HepG2 (cell line): ENCODE measurements at regions not wholly inside any gene's neighbourhood (a gene's known extent, or its start where the extent isn't known, plus 50 kb on each side); places are given as distances from the start of the nearest gene placed in this dataset.

ENCODE experiments used
- ATAC-seq: fragments of 200-7000 bp; cut with Tn5 transposase; 3 replicates; pipeline ENCODE4 v1.9.1; 2020; ENCODE audit warnings: mild to moderate bottlenecking, moderate library complexity
- BruUV-seq: library from RNA; stranded (reverse); fragments of 400-500 nt; replicated peaks from 2 replicates; lab custom pipeline; 2021; lab: Mats Ljungman, UMichigan
- CTCF ChIA-PET: fragments of 300-600 bp; formaldehyde crosslinking; extraction: SDS; loops from one replicate; lab custom pipeline; 2021; ENCODE audit warnings: low total read pairs, inconsistent platforms, low intra/inter-chr PET ratio; lab: Yijun Ruan, JAX
- POLR2A ChIA-PET: fragments of 350-600 bp; sonication (Branson Sonifier 250); formaldehyde crosslinking; loops from one replicate; lab custom pipeline; 2020; ENCODE audit warnings: antibody characterized with exemption, inconsistent platforms; lab: Yijun Ruan, JAX
- DNase-seq: peaks from one replicate; pipeline ENCODE4 v3.0.0-alpha.2; 2015; ENCODE audit warnings: low spot score
- FAIRE-seq: peaks from 3 replicates; lab custom pipeline; 2011; peaks lifted over from hg19 to GRCh38; lab: Jason Lieb, UNC
- H2AFZ ChIP-seq: one replicate; pipeline ENCODE4 v1.6.1; 2011; ENCODE audit warnings: low read length, inconsistent platforms
- H3K27ac ChIP-seq: fragments of 300-600 bp; 3 replicates; pipeline ENCODE4 v1.8.0; 2011; ENCODE audit warnings: mixed run types, mild to moderate bottlenecking, mixed read lengths, low read length, inconsistent platforms; ENCODE audit not compliant: insufficient read depth; ENCODE audit errors: extremely low read length
- H3K27me3 ChIP-seq, 2 experiments: fragments of 200-600 bp in 1 of 2; 2 replicates in 1 of 2; 3 replicates in 1 of 2; pipeline versions ENCODE4 v1.6.0 to v1.8.0; 2011; ENCODE audit warnings: low read length in 2 of 2, mild to moderate bottlenecking in 2 of 2, moderate library complexity in 2 of 2, inconsistent platforms in 1 of 2; ENCODE audit not compliant: insufficient read depth in 2 of 2, control insufficient read depth in 1 of 2
- H3K36me3 ChIP-seq, 2 experiments: fragments of 200-600 bp in 1 of 2; replicated peaks in 1 of 2; 2 replicates in 1 of 2; 3 replicates in 1 of 2; pipeline versions ENCODE4 v1.5.1 to v1.8.0; 2011; ENCODE audit warnings: low read length in 2 of 2, inconsistent platforms in 1 of 2; ENCODE audit not compliant: insufficient read depth in 2 of 2, control insufficient read depth in 1 of 2
- H3K4me1 ChIP-seq: 2 replicates; pipeline ENCODE4 v1.5.1; 2012; ENCODE audit warnings: low read length, inconsistent platforms; ENCODE audit not compliant: insufficient read depth
- H3K4me2 ChIP-seq: 2 replicates; pipeline ENCODE4 v1.6.0; 2011; ENCODE audit warnings: low read depth, low read length, inconsistent platforms
- H3K4me3 ChIP-seq, 3 experiments: fragments of 200-600 bp in 1 of 3; sonication (generic), shearing (Covaris generic) in 1 of 3; replicated peaks in 1 of 3; 2 replicates each; pipeline ENCODE4 v1.5.1; 2011 to 2016; ENCODE audit warnings: low read length in 3 of 3, inconsistent platforms in 2 of 3, low read depth in 2 of 3, mild to moderate bottlenecking in 2 of 3, control low read depth in 1 of 3, mixed read lengths in 1 of 3; ENCODE audit not compliant: insufficient read depth in 1 of 3
- H3K79me2 ChIP-seq: one replicate; pipeline ENCODE4 v1.6.1; 2011; ENCODE audit warnings: low read length, inconsistent platforms; ENCODE audit not compliant: insufficient read depth
- H3K9ac ChIP-seq: 2 replicates; pipeline ENCODE4 v1.6.0; 2011; ENCODE audit warnings: mild to moderate bottlenecking, low read depth, low read length, inconsistent platforms; ENCODE audit not compliant: insufficient read depth
- H3K9me3 ChIP-seq: 2 replicates; pipeline ENCODE4 v1.5.1; 2012; ENCODE audit warnings: mild to moderate bottlenecking, low read length
- H4K20me1 ChIP-seq: 2 replicates; pipeline ENCODE4 v1.6.0; 2011; ENCODE audit warnings: inconsistent platforms, mild to moderate bottlenecking, low read length, moderate library complexity; ENCODE audit not compliant: insufficient read depth
- ARNTL ChIP-seq: sonication (generic); formaldehyde crosslinking; IDR thresholded peaks from 2 replicates; pipeline ENCODE4 v1.4.0; 2020; ENCODE audit warnings: mild to moderate bottlenecking, missing genetic modification reagents
- ATAD3A ChIP-seq: sonication (generic); formaldehyde crosslinking; IDR thresholded peaks from 2 replicates; pipeline ENCODE4 v1.4.0; 2020; ENCODE audit warnings: missing genetic modification reagents
- CBFB ChIP-seq: sonication (generic); formaldehyde crosslinking; IDR thresholded peaks from 2 replicates; pipeline ENCODE4 v1.4.0; 2020; ENCODE audit warnings: missing genetic modification reagents
- HNF1B ChIP-seq: sonication (generic); formaldehyde crosslinking; IDR thresholded peaks from 2 replicates; pipeline ENCODE4 v1.5.1; 2020; ENCODE audit warnings: mild to moderate bottlenecking, moderate library complexity, missing genetic modification reagents
- KLF11 ChIP-seq: IDR thresholded peaks from 2 replicates; pipeline ENCODE4 v1.6.1; 2016; ENCODE audit warnings: missing compliant biosample characterization
- MTF1 ChIP-seq: sonication (generic); formaldehyde crosslinking; IDR thresholded peaks from 2 replicates; pipeline ENCODE4 v1.5.0; 2020; ENCODE audit warnings: missing genetic modification reagents
- NFIC ChIP-seq: IDR thresholded peaks from 2 replicates; pipeline ENCODE4 v1.6.1; 2012; ENCODE audit warnings: mild to moderate bottlenecking, low read length, inconsistent platforms
- NR2F6 ChIP-seq, 2 experiments: IDR thresholded peaks; 2 replicates each; pipeline ENCODE4 v1.6.1; 2016; ENCODE audit warnings: antibody characterized with exemption in 1 of 2, mild to moderate bottlenecking in 1 of 2
- SNAPC5 ChIP-seq: sonication (generic); formaldehyde crosslinking; IDR thresholded peaks from 2 replicates; pipeline ENCODE4 v1.8.1; 2023; ENCODE audit warnings: mild to moderate bottlenecking, missing genetic modification reagents, borderline replicate concordance
- ZFP36L1 ChIP-seq: sonication (generic); formaldehyde crosslinking; IDR thresholded peaks from 2 replicates; pipeline ENCODE4 v1.8.0; 2022; ENCODE audit warnings: mild to moderate bottlenecking, missing genetic modification reagents, moderate library complexity
- ZNF549 ChIP-seq: sonication (generic); formaldehyde crosslinking; IDR thresholded peaks from 2 replicates; pipeline ENCODE4 v1.5.0; 2020; ENCODE audit warnings: missing genetic modification reagents
- ZNF687 ChIP-seq: sonication (generic); formaldehyde crosslinking; IDR thresholded peaks from 2 replicates; pipeline ENCODE4 v1.5.1; 2020; ENCODE audit warnings: mild to moderate bottlenecking, missing genetic modification reagents, moderate library complexity
- WGBS: methylation state at CpG from one replicate; pipeline ENCODE4 v1.1.6; 2017; ENCODE audit warnings: low lambda C conversion rate; 5-methylcytosine and 5-hydroxymethylcytosine counted together
- in situ Hi-C: cut with HindIII; loops from 2 replicates; pipeline ENCODE4 v1.10.0; 2017; ENCODE audit warnings: low pct_unique_long_range_greater_than_20kb; ENCODE audit not compliant: extremely low pct_ligation_motif_present
- intact Hi-C: fragments of 100-400 bp; cut with micrococcal nuclease; formaldehyde crosslinking; loops from one replicate; pipeline ENCODE4 v1.10.0; 2022; ENCODE audit not compliant: unreplicated experiment
- TF ChIP-seq, protein P1 (sequence below): sonication (generic); formaldehyde crosslinking; IDR thresholded peaks from 2 replicates; pipeline ENCODE4 v1.8.0; 2022; ENCODE audit warnings: missing genetic modification reagents, mild to moderate bottlenecking, inconsistent platforms, borderline replicate concordance
- TF ChIP-seq, protein P2 (sequence below): sonication (generic); formaldehyde crosslinking; conservative IDR thresholded peaks from 2 replicates; pipeline ENCODE4 v1.8.1; 2023; ENCODE audit warnings: missing genetic modification reagents
- TF ChIP-seq, protein P3 (sequence below): IDR thresholded peaks from 2 replicates; pipeline ENCODE4 v1.6.1; 2012; ENCODE audit warnings: low read depth, low read length, improper control_type of control experiment

- Histone ChIP-seq H3K4me1 (no peaks in the 10 kb centered on the region), H4K20me1 (no peaks in the 10 kb centered on the region), H3K79me2 (no peaks in the 10 kb centered on the region), H3K27me3 (no peaks in the 10 kb centered on the region), H3K36me3 (no peaks in the 10 kb centered on the region), H3K9ac (no peak overlapping the region), H2AFZ (no peak overlapping the region), H3K9me3 (no peaks in the 10 kb centered on the region), H3K27ac (no peak overlapping the region), H3K4me3 (no peak overlapping the region), H3K4me2 (no peak overlapping the region)
- FAIRE-seq: no peak
- TF ChIP-seq NR2F6 (IDR thresholded peaks at IDR 0.05): no peak
- no peak for TF ChIP-seq NR2F6 (CRISPR knock-in tag; IDR thresholded peaks at IDR 0.05)
- TF ChIP-seq, protein P1, sequence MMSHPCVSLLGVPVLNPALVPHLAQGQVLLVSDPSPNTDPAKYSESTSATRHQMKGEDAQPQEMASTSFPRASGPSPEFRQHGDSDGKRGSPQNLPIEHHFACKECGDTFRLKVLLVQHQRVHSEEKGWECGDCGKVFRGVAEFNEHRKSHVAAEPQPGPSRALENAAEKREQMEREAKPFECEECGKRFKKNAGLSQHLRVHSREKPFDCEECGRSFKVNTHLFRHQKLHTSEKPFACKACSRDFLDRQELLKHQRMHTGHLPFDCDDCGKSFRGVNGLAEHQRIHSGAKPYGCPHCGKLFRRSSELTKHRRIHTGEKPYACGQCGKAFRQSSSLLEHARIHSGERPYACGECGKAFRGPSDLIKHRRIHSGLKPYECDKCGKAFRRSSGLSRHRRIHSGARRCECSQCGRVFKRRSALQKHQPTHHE: no peak
- no peak for TF ChIP-seq ZNF687 (CRISPR knock-in tag)
- TF ChIP-seq ARNTL: no peak
- no peak for TF ChIP-seq ZNF549
- TF ChIP-seq ATAD3A (CRISPR knock-in tag): no peak
- TF ChIP-seq, protein P2, sequence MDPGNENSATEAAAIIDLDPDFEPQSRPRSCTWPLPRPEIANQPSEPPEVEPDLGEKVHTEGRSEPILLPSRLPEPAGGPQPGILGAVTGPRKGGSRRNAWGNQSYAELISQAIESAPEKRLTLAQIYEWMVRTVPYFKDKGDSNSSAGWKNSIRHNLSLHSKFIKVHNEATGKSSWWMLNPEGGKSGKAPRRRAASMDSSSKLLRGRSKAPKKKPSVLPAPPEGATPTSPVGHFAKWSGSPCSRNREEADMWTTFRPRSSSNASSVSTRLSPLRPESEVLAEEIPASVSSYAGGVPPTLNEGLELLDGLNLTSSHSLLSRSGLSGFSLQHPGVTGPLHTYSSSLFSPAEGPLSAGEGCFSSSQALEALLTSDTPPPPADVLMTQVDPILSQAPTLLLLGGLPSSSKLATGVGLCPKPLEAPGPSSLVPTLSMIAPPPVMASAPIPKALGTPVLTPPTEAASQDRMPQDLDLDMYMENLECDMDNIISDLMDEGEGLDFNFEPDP (CRISPR knock-in tag): no peak
- no peak for TF ChIP-seq MTF1
- TF ChIP-seq, protein P3, sequence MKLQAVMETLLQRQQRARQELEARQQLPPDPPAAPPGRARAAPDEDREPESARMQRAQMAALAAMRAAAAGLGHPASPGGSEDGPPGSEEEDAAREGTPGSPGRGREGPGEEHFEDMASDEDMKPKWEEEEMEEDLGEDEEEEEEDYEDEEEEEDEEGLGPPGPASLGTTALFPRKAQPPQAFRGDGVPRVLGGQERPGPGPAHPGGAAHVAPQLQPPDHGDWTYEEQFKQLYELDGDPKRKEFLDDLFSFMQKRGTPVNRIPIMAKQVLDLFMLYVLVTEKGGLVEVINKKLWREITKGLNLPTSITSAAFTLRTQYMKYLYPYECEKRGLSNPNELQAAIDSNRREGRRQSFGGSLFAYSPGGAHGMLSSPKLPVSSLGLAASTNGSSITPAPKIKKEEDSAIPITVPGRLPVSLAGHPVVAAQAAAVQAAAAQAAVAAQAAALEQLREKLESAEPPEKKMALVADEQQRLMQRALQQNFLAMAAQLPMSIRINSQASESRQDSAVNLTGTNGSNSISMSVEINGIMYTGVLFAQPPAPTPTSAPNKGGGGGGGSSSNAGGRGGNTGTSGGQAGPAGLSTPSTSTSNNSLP: no peak
- TF ChIP-seq HNF1B (CRISPR knock-in tag): no peak
- no peak for TF ChIP-seq CBFB (CRISPR knock-in tag)
- TF ChIP-seq NFIC: no peak
- TF ChIP-seq KLF11 (CRISPR knock-in tag): no peak
- no peak for TF ChIP-seq ZFP36L1 (CRISPR knock-in tag)
- no peak for TF ChIP-seq SNAPC5 (CRISPR knock-in tag)
- ChIA-PET CTCF (no interaction called here), POLR2A (no interaction called here)
- intact Hi-C loops: no loop called here
- ATAC-seq: no peak
- no peak for DNase-seq
- WGBS: under 1% methylated on average over 4 of the region's 4 CpGs
- no TSS peak for BruUV-seq
- in situ Hi-C loops: no loop called here
Observed at GRCh38 chr10:23643111-23643780, 204.4 kb downstream of the OTUD1 start.
